ENCODE measurements at regions not wholly inside any gene's neighbourhood (a gene's known extent, or its start where the extent isn't known, plus 50 kb on each side); places are given as distances from the start of the nearest gene placed in this dataset.

GRCh38 chr18:10009321-10010144 lies 95.7 kb downstream of the VAPA start:
- no peak for DNase-seq (ENCODE audit: low read depth)

DNA sequence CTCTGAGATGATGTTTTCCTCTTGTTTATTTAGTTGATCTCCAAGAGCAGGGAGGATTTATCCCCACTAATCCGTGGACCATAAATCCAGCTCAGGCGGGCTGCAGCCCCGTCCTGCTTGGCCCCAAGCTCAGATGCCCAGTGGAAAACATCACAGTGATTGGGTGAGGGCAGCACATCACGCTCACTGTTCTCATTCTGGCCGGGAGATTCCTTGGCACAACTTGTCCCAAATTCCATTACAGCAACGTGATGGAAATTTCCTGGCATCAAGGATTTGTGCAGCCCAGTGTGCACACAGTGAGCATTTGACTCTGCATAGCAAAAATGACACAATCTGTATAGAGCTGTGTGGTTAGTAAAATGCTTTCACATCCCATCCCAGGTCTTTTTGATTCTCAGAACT lies 96.8 kb downstream of the VAPA start:
- peak; percentile 51 for DNase-seq (ENCODE audit: low read depth)

GRCh38 chr18:10011061-10011460 lies 97.2 kb downstream of the VAPA start:
- DNase-seq (ENCODE audit: low read depth): no peak

DNA sequence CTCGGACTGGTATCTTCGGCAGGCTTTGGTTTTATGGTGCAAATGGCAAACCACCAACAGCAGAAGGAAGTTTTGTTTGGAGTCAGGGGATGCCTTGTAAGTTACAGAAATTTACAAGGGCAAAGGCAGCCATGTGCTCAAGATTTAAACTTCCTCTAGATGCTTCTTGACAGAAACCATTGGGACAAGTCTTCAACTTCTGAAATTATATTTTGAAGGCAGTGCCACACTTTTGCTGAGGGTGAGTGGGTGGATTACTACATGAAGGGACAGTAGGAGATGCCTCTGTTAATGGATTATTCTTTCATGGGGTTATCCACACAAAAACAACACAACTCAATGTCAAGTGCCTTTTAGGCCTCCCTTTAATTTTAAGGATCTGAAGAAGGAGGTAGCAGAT lies 97.9 kb downstream of the VAPA start:
- DNase-seq (ENCODE audit: low read depth): no peak

GRCh38 chr18:10012526-10012925 lies 98.7 kb downstream of the VAPA start:
- no peak for DNase-seq (ENCODE audit: low read depth)

- DNase-seq (ENCODE audit: low read depth): no peak
Observed at GRCh38 chr18:10013621-10014543, 100.1 kb downstream of the VAPA start.

DNA sequence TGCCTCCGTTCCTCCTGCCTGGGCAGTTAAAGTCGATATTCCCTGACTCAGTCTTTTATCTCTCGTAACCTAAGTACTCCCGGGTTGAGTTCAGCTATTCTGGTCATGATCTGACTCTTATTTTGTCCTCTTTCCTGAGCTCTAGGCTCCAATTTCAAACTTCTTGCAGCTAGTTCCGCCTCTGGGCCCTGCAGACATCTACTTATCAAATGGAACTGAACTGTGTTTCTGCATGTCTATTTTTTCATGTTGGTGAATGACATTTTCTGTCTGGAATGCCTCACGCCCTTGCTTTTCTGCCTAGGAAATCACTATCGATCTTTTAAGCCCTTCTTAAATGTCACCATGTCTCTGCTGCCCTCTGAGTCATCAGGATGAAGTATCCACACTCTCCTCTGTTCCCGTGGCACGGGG lies 101.5 kb downstream of the VAPA start:
- DNase-seq (ENCODE audit: low read depth): peak; percentile 41

- peak; percentile 77 for DNase-seq (ENCODE audit: low read depth)
Observed at GRCh38 chr18:10015941-10016819, 102.4 kb downstream of the VAPA start.

DNA sequence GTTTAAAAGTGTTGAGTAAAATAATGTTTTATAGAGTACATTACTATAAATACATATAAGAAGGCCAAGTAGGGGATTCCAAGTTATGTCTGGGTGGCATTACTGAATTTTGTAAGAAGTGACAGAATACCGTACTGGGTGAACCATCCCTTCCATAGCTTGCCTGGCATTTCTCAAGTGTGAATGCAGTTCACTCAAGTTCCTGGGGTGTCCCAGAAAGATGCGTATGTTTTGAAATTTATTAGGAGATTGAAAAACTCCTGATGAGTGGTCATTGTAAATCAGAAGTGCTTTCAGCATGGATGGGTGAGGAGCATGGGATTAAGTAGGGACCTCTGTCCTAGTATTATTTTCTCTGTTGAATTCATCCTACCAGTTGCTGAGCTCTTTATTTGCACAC lies 103.2 kb downstream of the VAPA start:
- DNase-seq (ENCODE audit: low read depth): no peak

DNA sequence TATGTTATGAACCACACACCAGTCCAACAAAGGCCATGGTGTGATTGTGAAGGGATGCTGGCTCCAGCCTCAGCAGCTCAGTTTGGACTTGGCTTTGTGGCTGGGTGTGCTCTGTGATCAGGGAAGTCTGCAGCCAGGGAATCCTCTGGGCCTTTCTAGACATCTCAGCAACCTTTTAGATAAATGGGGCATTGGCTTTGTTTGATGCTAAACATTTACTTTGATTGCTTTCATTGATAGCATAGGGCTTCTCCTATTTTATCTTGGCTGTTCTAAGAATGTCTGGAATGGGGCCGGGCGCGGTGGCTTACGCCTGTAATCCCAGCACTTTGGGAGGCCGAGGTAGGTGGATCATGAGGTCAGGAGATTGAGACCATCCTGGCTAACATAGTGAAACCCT lies 104.5 kb downstream of the VAPA start:
- DNase-seq (ENCODE audit: low read depth): no peak

DNA sequence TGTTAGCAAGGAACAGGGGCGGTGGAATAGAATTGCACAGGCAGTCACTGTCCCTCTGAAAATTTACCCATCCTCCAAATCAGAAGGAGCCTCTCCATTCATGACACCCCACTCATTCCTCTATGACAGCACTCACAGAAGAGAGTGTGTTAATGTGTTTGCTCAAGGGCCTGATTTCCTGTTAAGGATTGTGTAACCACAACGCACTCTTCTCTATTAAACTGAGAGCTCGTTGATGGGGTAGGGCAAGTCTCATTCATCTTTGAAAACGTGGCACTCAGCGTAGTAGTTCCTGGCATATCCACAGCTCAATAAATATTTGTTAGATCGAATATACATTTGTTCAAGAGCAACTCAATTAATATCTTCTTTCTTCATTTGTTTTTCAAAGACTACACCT lies 106.4 kb downstream of the VAPA start:
- DNase-seq (ENCODE audit: low read depth): peak; percentile 16

GRCh38 chr18:10022365-10022764 lies 108.5 kb downstream of the VAPA start:
- DNase-seq (ENCODE audit: low read depth): no peak

- no peak for DNase-seq (ENCODE audit: low read depth)
Observed at GRCh38 chr18:10023853-10024570, 110.2 kb downstream of the VAPA start.

DNA sequence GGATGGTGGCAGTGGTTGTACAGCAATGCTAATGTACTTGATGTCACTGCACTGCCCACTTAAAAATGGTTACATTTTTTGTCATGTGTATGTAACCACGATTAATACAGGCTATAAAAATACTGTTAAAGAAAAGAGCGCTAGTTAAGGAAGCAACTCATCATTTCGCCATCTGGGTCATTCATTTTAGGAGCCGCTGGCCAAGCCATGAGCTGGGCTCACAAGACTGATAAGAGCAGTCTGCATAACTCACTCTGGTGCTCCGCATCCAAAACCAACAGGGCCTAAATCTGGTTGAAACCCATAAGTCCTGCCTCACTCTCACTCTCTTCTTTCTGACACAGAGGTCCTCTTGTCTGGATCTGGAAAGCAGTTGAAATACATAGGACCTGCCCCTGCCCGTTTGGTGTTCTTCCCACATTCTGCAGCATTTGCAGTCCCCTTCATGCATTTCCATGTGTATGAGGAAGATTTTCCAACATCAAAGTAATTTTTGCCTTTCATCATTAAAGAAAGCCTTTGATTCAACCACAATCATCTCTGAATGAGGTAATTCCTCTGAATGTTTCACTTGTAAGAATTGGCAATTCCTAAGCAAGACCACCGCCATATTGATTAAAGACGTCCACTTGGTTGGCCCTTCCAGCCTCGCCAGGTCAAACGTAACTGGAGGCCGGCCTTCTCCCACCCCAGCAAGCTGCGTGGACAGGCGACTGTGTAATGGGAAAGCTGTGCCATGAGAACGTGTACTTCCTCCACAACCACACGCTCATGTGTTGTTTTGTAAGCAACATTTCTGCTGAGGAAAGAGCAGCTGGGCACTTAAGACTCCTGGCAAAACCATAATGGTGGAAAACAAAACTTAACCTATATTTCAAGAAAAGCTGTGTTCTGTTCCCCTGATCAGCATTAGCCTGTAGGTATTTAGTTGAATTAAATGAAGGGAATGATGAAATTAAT lies 112.2 kb downstream of the VAPA start:
- no peak for DNase-seq (ENCODE audit: low read depth)

DNA sequence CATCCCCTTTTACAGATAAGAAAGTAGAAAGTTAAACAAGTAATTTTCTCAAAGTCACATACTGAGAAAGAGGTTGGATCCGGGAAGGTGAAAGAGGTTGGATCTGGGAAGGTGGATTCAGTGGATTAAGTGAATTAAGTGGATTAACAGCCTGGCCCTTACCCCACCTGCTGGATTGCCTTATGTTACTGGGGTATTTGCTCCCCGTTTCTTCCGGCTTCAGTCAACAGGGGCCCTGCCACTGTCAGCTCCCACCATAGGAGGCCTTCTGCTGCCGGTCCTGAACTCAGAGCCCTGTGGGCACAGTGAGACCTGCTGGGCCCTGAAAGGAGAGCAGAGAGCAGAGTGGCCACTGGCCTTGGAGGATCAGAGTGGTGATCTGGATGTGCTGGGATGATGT lies 113.2 kb downstream of the VAPA start:
- DNase-seq (ENCODE audit: low read depth): no peak

- no peak for DNase-seq (ENCODE audit: low read depth)
Observed at GRCh38 chr18:10027461-10027860, 113.6 kb downstream of the VAPA start.

DNA sequence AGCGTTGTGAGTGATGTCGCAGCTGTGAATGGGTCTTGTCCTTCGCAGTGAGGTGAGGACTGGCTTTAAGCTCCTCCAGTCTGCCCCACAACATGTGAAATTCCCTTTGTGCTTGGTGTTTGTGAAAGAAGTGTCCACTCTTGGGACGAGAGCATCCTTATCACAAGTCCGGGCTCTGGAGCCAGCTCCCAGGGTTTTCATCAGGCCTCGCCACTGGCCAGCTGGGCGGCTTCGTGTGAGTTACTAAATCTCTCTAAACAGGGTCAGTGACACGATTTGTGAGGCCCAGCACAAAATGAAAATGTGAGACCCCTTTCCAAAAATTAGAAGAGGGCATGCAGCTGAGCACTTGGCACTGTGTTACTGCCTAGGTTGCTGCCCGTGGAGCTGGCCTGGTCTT lies 115.9 kb downstream of the VAPA start:
- no peak for DNase-seq (ENCODE audit: low read depth)

DNA sequence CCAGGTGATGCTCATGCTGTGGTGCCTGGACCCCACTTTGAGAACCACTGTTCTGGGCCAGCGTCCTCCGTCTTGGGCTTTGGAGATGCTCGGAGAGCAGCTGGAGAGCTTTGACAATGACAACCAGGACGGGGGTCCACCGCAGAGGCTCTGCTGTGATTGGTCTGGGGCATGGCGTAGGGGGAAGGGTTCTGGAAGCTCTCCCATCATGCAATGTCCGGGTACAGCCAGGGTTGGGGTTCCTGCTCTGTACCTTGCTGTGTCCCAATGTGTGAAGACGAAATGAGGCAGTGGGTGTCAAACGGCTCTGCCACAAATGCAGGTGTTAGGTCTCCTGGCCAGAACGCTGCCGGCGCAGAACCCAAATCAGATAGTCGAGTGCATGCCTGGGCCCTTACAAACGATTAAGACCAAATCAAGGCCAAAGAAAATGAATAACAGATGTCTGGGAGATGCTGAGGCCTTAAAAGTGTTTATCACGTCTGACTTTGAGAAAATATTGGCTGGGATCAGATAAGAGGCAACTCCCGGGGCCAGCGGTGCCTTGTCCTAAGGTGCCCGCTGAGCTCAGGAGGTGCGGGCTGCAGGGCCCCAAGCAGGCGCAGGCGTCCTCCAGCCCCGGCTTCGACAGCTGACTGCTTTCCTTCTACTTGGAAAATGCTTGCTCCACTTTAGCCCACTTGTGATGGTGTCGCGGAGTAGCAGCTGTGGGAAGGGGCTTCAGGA lies 117.2 kb downstream of the VAPA start:
- no peak for DNase-seq (ENCODE audit: low read depth)

All from HT1080 (cell line).